GM12874 (cell line): ENCODE measurements at regions not wholly inside any gene's neighbourhood (a gene's known extent, or its start where the extent isn't known, plus 50 kb on each side); places are given as distances from the start of the nearest gene placed in this dataset.

Experiments used
- CTCF ChIP-seq: IDR thresholded peaks from 2 replicates; pipeline ENCODE4 v1.5.1; 2011; ENCODE audit warnings: low read depth, mild to moderate bottlenecking, control low read depth, low read length, moderate library complexity; ENCODE audit not compliant: insufficient read depth

GRCh38 chr18:5772306-5773105 is 122.8 kb downstream of the TMEM200C start:
- TF ChIP-seq CTCF: no peak

DNA sequence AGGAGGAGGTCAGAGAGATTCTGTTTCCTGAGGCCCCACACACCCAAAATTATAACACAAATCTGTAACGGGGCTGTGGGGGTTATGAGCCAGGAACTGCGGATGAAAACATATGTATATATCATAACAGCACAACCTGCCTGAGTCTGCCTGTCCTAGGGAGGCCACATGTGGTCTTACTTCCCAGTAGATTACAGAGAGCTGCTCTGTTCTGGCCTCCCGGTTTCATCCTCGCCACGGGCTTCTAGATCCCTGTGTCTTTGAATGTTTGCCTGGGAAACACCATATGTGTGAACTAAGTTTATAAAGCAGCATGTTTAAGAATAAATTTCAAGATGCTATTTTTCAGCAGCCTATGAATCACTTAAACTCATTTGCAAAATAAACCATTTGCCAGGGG is 124.0 kb downstream of the TMEM200C start:
- no peak for TF ChIP-seq CTCF

DNA sequence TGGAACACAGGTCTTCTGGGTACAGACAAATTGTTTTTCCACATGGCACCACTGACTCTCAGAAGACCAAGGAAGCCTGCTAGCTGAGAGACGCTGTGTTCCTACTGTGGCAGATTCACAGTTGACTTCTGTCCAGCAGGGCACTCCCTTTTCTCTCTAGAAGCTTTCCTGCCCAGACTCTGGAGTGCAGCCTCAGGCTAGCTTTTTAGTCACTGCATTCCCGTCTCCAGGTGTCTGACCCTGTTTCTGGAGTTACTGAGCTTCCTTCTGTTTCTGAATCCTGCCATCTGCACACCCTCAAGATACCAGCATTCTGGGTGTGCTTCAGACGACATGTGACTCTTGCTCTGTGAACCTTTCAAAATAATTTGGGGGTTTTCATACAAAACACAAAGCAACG is 125.1 kb downstream of the TMEM200C start:
- no peak for TF ChIP-seq CTCF

DNA sequence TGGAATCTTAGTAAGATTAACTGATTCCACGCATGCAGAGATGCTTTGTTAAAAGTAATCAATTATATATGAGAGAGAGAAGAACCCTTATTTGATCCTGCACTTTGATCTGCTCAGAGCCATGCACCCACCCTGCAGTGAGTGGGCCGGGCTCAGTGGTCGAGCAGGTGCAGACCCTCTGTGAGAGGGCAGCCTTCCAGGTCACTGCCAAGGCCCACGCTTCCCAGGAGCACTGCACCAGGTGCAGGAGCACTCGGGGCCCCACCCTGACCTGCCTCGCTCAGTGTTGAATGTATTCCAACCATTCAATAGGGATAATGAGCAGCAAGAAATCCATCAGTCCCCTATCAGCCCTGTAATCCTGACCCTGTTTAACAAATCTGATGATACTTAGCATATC is 126.9 kb downstream of the TMEM200C start:
- no peak for TF ChIP-seq CTCF

GRCh38 chr18:5759194-5759593 is 136.1 kb downstream of the TMEM200C start:
- TF ChIP-seq CTCF: no peak

GRCh38 chr18:5756823-5757222 is 138.5 kb downstream of the TMEM200C start:
- TF ChIP-seq CTCF: no peak

DNA sequence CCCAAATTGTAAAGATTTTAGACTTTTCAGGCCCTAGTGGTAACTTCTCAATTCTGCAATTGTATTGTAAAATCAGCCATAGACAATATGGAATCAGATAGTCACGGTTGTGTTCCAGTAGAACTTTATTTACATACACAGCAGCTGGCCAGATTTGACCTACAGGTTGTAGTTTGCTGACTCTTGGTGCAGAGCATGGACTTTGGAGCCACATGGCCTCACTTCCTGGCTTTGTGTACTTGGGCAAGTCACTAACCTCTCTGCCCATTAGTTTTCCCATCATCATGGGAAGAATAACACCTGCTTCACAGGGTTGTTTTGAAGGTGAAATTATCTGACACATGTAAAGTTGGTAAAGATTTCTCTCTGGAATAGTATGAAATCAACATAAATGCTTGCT is 147.6 kb downstream of the TMEM200C start:
- TF ChIP-seq CTCF: no peak
